GM03348 (cell line): ENCODE measurements at regions not wholly inside any gene's neighbourhood (a gene's known extent, or its start where the extent isn't known, plus 50 kb on each side); places are given as distances from the start of the nearest gene placed in this dataset.
"Not testable (repeated sequence)": the region's sequence is repeated elsewhere in the genome, so short reads cannot be mapped to it uniquely, and the experiment has no call there.

ENCODE experiments used
- DNase-seq: peaks from one replicate; pipeline ENCODE4 v3.0.0; 2012; ENCODE audit warnings: low spot score

- not testable (repeated sequence) for DNase-seq
Observed at GRCh38 chr3:104266219-104266618, 1100.5 kb upstream of the ALCAM start.

- DNase-seq, result no peak
Observed at GRCh38 chr3:104269771-104270170, 1096.9 kb upstream of the ALCAM start.

- DNase-seq, result peak; percentile 28
Observed at GRCh38 chr3:104273046-104273649, 1093.6 kb upstream of the ALCAM start.

GRCh38 chr3:104275199-104275598 is 1091.5 kb upstream of the ALCAM start:
- no peak for DNase-seq

GRCh38 chr3:104279617-104280016 is 1087.1 kb upstream of the ALCAM start:
- DNase-seq, result peak; percentile 26

- no peak for DNase-seq
Observed at GRCh38 chr3:104281713-104282112, 1085.0 kb upstream of the ALCAM start.

- DNase-seq, result no peak
Observed at GRCh38 chr3:104286645-104287044, 1080.1 kb upstream of the ALCAM start.

GRCh38 chr3:104291437-104291851 is 1075.3 kb upstream of the ALCAM start:
- DNase-seq, result peak; percentile 12

- DNase-seq, result peak; percentile 11
Observed at GRCh38 chr3:104291878-104292277, 1074.8 kb upstream of the ALCAM start.

- DNase-seq, result no peak
Observed at GRCh38 chr3:104297617-104298016, 1069.1 kb upstream of the ALCAM start.

- no peak for DNase-seq
Observed at GRCh38 chr3:104298662-104299061, 1068.0 kb upstream of the ALCAM start.

GRCh38 chr3:104316118-104316517 is 1050.6 kb upstream of the ALCAM start:
- peak; percentile 14 for DNase-seq

GRCh38 chr3:104323226-104323625 is 1043.5 kb upstream of the ALCAM start:
- DNase-seq, result no peak

GRCh38 chr3:104347291-104347690 is 1019.4 kb upstream of the ALCAM start:
- DNase-seq, result no peak

- DNase-seq, result no peak
Observed at GRCh38 chr3:104349836-104350235, 1016.9 kb upstream of the ALCAM start.

- DNase-seq, result no peak
Observed at GRCh38 chr3:104353951-104354350, 1012.8 kb upstream of the ALCAM start.

- DNase-seq, result peak; percentile 72
Observed at GRCh38 chr3:104359546-104359945, 1007.2 kb upstream of the ALCAM start.

GRCh38 chr3:104360038-104360437 is 1006.7 kb upstream of the ALCAM start:
- DNase-seq, result peak; percentile 22

- not testable (repeated sequence) for DNase-seq
Observed at GRCh38 chr3:104361748-104362147, 1005.0 kb upstream of the ALCAM start.

GRCh38 chr3:104362319-104362718 is 1004.4 kb upstream of the ALCAM start:
- no peak for DNase-seq

GRCh38 chr3:104367000-104367399 is 999.7 kb upstream of the ALCAM start:
- DNase-seq, result no peak

- DNase-seq, result no peak
Observed at GRCh38 chr3:104368760-104369159, 997.9 kb upstream of the ALCAM start.

- no peak for DNase-seq
Observed at GRCh38 chr3:104385421-104385820, 981.3 kb upstream of the ALCAM start.

- DNase-seq, result no peak
Observed at GRCh38 chr3:104388619-104389018, 978.1 kb upstream of the ALCAM start.

GRCh38 chr3:104392327-104392726 is 974.4 kb upstream of the ALCAM start:
- DNase-seq, result no peak
